Globus pallidus (tissue), 1 donor: ENCODE measurements at regions not wholly inside any gene's neighbourhood (a gene's known extent, or its start where the extent isn't known, plus 50 kb on each side); places are given as distances from the start of the nearest gene placed in this dataset.
A peak's percentile ranks its signal among the peaks of the same experiment; 100 is the strongest.

Experiments used
- DNase-seq: peaks from one replicate; pipeline ENCODE4 v3.0.0-alpha.2; 2015; ENCODE audit warnings: low spot score

- DNase-seq = no peak
Measured at GRCh38 chr11:121944556-121945230, 171.3 kb downstream of the BLID start.

GRCh38 chr11:121938076-121938475 is 177.9 kb downstream of the BLID start:
- no peak for DNase-seq

GRCh38 chr11:121936781-121937447 is 179.1 kb downstream of the BLID start:
- no peak for DNase-seq

- no peak for DNase-seq
Measured at GRCh38 chr11:121936370-121936769, 179.6 kb downstream of the BLID start.

- no peak for DNase-seq
Measured at GRCh38 chr11:121933694-121934093, 182.3 kb downstream of the BLID start.

- DNase-seq = no peak
Measured at GRCh38 chr11:121933294-121933693, 182.7 kb downstream of the BLID start.

GRCh38 chr11:121932646-121933185 is 183.3 kb downstream of the BLID start:
- no peak for DNase-seq

- no peak for DNase-seq
Measured at GRCh38 chr11:121931748-121932352, 184.2 kb downstream of the BLID start.

GRCh38 chr11:121931121-121931520 is 184.9 kb downstream of the BLID start:
- DNase-seq = no peak

- DNase-seq = peak; percentile 56
Measured at GRCh38 chr11:121930004-121930965, 185.7 kb downstream of the BLID start.

- peak; percentile 81 for DNase-seq
Measured at GRCh38 chr11:121929581-121929980, 186.4 kb downstream of the BLID start.

GRCh38 chr11:121928597-121929580 is 187.1 kb downstream of the BLID start:
- peak; percentile 43 for DNase-seq

- DNase-seq = no peak
Measured at GRCh38 chr11:121927789-121928188, 188.2 kb downstream of the BLID start.

GRCh38 chr11:121927097-121927785 is 188.8 kb downstream of the BLID start:
- no peak for DNase-seq

- no peak for DNase-seq
Measured at GRCh38 chr11:121924191-121924590, 191.8 kb downstream of the BLID start.

GRCh38 chr11:121917482-121917881 is 198.5 kb downstream of the BLID start:
- DNase-seq = no peak

- no peak for DNase-seq
Measured at GRCh38 chr11:121914508-121915059, 201.4 kb downstream of the BLID start.

- DNase-seq = no peak
Measured at GRCh38 chr11:121909596-121909995, 206.4 kb downstream of the BLID start.

- DNase-seq = no peak
Measured at GRCh38 chr11:121907379-121907778, 208.6 kb downstream of the BLID start.

GRCh38 chr11:121904148-121904547 is 211.9 kb downstream of the BLID start:
- peak; percentile 51 for DNase-seq
